ENCODE measurements at regions not wholly inside any gene's neighbourhood (a gene's known extent, or its start where the extent isn't known, plus 50 kb on each side); places are given as distances from the start of the nearest gene placed in this dataset.
A peak's percentile ranks its signal among the peaks of the same experiment; 100 is the strongest.

- Mint-ChIP-seq H3K27ac (peak overlapping the region; percentile 67), H3K4me1 (peaks cover 1% of the 10 kb centered on the region), H3K9me3 (peaks cover 2% of the 10 kb centered on the region), H3K27me3 (peaks cover 30% of the 10 kb centered on the region), H3K36me3 (no peaks in the 10 kb centered on the region), H3K4me3 (no peak overlapping the region)
- peak; percentile 40 for DNase-seq
Observed at GRCh38 chr16:17590711-17591654, 120.2 kb upstream of the XYLT1 start.

- Mint-ChIP-seq H3K9me3 (peaks cover 10% of the 10 kb centered on the region), H3K4me3 (no peak overlapping the region), H3K36me3 (no peaks in the 10 kb centered on the region), H3K27ac (no peak overlapping the region), H3K4me1 (peaks cover 1% of the 10 kb centered on the region), H3K27me3 (peaks cover 27% of the 10 kb centered on the region)
- no peak for DNase-seq
Observed at GRCh38 chr16:17589898-17590297, 119.1 kb upstream of the XYLT1 start.

GRCh38 chr16:17585449-17586074 lies 114.8 kb upstream of the XYLT1 start:
- peaks cover 19% of the 10 kb centered on the region for H3K27me3 Mint-ChIP-seq

GRCh38 chr16:17578981-17579874 lies 108.5 kb upstream of the XYLT1 start:
- DNase-seq: peak; percentile 43
- Mint-ChIP-seq H3K4me3 (no peak overlapping the region), H3K36me3 (no peaks in the 10 kb centered on the region), H3K9me3 (peaks cover 7% of the 10 kb centered on the region), H3K4me1 (peaks cover 5% of the 10 kb centered on the region), H3K27me3 (peaks cover 5% of the 10 kb centered on the region), H3K27ac (no peak overlapping the region)

More at GRCh38 chr16:17585449-17586074, 114.8 kb upstream of the XYLT1 start:
- no peaks in the 10 kb centered on the region for H3K36me3 Mint-ChIP-seq
- no peak for DNase-seq
- H3K27ac Mint-ChIP-seq: no peak overlapping the region
- no peak overlapping the region for H3K4me3 Mint-ChIP-seq
- H3K9me3 Mint-ChIP-seq: peaks cover 18% of the 10 kb centered on the region
- H3K4me1 Mint-ChIP-seq: no peaks in the 10 kb centered on the region

GRCh38 chr16:17574256-17574655 lies 103.5 kb upstream of the XYLT1 start:
- Mint-ChIP-seq H3K4me1 (peaks cover 3% of the 10 kb centered on the region), H3K27ac (no peak overlapping the region)

GRCh38 chr16:17572145-17572544 lies 101.4 kb upstream of the XYLT1 start:
- H3K27ac Mint-ChIP-seq: no peak overlapping the region

More at GRCh38 chr16:17574256-17574655, 103.5 kb upstream of the XYLT1 start:
- no peak for DNase-seq
- peaks cover 3% of the 10 kb centered on the region for H3K27me3 Mint-ChIP-seq
- H3K4me3 Mint-ChIP-seq: no peak overlapping the region
- H3K9me3 Mint-ChIP-seq: no peaks in the 10 kb centered on the region
- no peaks in the 10 kb centered on the region for H3K36me3 Mint-ChIP-seq

GRCh38 chr16:17571499-17572093 lies 100.8 kb upstream of the XYLT1 start:
- H3K36me3 Mint-ChIP-seq: no peaks in the 10 kb centered on the region
- no peaks in the 10 kb centered on the region for H3K4me1 Mint-ChIP-seq

More at GRCh38 chr16:17572145-17572544, 101.4 kb upstream of the XYLT1 start:
- Mint-ChIP-seq H3K27me3 (no peaks in the 10 kb centered on the region), H3K9me3 (no peaks in the 10 kb centered on the region), H3K4me1 (no peaks in the 10 kb centered on the region), H3K4me3 (no peak overlapping the region), H3K36me3 (no peaks in the 10 kb centered on the region)
- DNase-seq: no peak

GRCh38 chr16:17568239-17568638 lies 97.5 kb upstream of the XYLT1 start:
- Mint-ChIP-seq H3K9me3 (no peaks in the 10 kb centered on the region), H3K4me1 (no peaks in the 10 kb centered on the region), H3K27ac (no peak overlapping the region), H3K27me3 (no peaks in the 10 kb centered on the region), H3K4me3 (no peak overlapping the region), H3K36me3 (no peaks in the 10 kb centered on the region)
- no peak for DNase-seq

More at GRCh38 chr16:17571499-17572093, 100.8 kb upstream of the XYLT1 start:
- H3K9me3 Mint-ChIP-seq: no peaks in the 10 kb centered on the region
- no peak for DNase-seq
- H3K4me3 Mint-ChIP-seq: no peak overlapping the region
- no peak overlapping the region for H3K27ac Mint-ChIP-seq
- H3K27me3 Mint-ChIP-seq: no peaks in the 10 kb centered on the region

GRCh38 chr16:17567455-17567854 lies 96.7 kb upstream of the XYLT1 start:
- H3K9me3 Mint-ChIP-seq: no peaks in the 10 kb centered on the region

GRCh38 chr16:17566656-17567450 lies 96.1 kb upstream of the XYLT1 start:
- Mint-ChIP-seq H3K4me3 (no peak overlapping the region), H3K27ac (no peak overlapping the region), H3K27me3 (no peaks in the 10 kb centered on the region), H3K9me3 (no peaks in the 10 kb centered on the region), H3K36me3 (no peaks in the 10 kb centered on the region), H3K4me1 (no peaks in the 10 kb centered on the region)
- DNase-seq: no peak

More at GRCh38 chr16:17567455-17567854, 96.7 kb upstream of the XYLT1 start:
- no peak for DNase-seq
- Mint-ChIP-seq H3K36me3 (no peaks in the 10 kb centered on the region), H3K27me3 (no peaks in the 10 kb centered on the region), H3K4me3 (no peak overlapping the region), H3K4me1 (no peaks in the 10 kb centered on the region), H3K27ac (no peak overlapping the region)

GRCh38 chr16:17566075-17566474 lies 95.3 kb upstream of the XYLT1 start:
- Mint-ChIP-seq H3K9me3 (no peaks in the 10 kb centered on the region), H3K27me3 (no peaks in the 10 kb centered on the region), H3K27ac (no peak overlapping the region), H3K4me3 (no peak overlapping the region), H3K36me3 (no peaks in the 10 kb centered on the region), H3K4me1 (no peaks in the 10 kb centered on the region)
- DNase-seq: no peak

- no peak overlapping the region for H3K27ac Mint-ChIP-seq
- H3K36me3 Mint-ChIP-seq: no peaks in the 10 kb centered on the region
- H3K9me3 Mint-ChIP-seq: no peaks in the 10 kb centered on the region
- no peak overlapping the region for H3K4me3 Mint-ChIP-seq
- no peaks in the 10 kb centered on the region for H3K27me3 Mint-ChIP-seq
- no peaks in the 10 kb centered on the region for H3K4me1 Mint-ChIP-seq
- DNase-seq: no peak
Observed at GRCh38 chr16:17565605-17566004, 94.8 kb upstream of the XYLT1 start.

GRCh38 chr16:17564856-17565255 lies 94.1 kb upstream of the XYLT1 start:
- Mint-ChIP-seq H3K9me3 (no peaks in the 10 kb centered on the region), H3K4me3 (no peak overlapping the region), H3K27ac (no peak overlapping the region)

More at GRCh38 chr16:17564856-17565255, 94.1 kb upstream of the XYLT1 start:
- Mint-ChIP-seq H3K4me1 (no peaks in the 10 kb centered on the region), H3K36me3 (no peaks in the 10 kb centered on the region), H3K27me3 (no peaks in the 10 kb centered on the region)
- DNase-seq: no peak
